ENCODE measurements at regions not wholly inside any gene's neighbourhood (a gene's known extent, or its start where the extent isn't known, plus 50 kb on each side); places are given as distances from the start of the nearest gene placed in this dataset.

- DNase-seq (ENCODE audit: low read depth): no peak
- TF ChIP-seq, protein P1, sequence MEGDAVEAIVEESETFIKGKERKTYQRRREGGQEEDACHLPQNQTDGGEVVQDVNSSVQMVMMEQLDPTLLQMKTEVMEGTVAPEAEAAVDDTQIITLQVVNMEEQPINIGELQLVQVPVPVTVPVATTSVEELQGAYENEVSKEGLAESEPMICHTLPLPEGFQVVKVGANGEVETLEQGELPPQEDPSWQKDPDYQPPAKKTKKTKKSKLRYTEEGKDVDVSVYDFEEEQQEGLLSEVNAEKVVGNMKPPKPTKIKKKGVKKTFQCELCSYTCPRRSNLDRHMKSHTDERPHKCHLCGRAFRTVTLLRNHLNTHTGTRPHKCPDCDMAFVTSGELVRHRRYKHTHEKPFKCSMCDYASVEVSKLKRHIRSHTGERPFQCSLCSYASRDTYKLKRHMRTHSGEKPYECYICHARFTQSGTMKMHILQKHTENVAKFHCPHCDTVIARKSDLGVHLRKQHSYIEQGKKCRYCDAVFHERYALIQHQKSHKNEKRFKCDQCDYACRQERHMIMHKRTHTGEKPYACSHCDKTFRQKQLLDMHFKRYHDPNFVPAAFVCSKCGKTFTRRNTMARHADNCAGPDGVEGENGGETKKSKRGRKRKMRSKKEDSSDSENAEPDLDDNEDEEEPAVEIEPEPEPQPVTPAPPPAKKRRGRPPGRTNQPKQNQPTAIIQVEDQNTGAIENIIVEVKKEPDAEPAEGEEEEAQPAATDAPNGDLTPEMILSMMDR (conservative IDR thresholded peaks at IDR 0.05; ENCODE audit: low read depth, low read length): no peak
- H3K4me3 ChIP-seq (ENCODE audit: low read depth, low read length): no peak overlapping the region
These were observed 358.3 kb upstream of the CFAP20DC start for GRCh38 chr3:59408047-59408624.

DNA sequence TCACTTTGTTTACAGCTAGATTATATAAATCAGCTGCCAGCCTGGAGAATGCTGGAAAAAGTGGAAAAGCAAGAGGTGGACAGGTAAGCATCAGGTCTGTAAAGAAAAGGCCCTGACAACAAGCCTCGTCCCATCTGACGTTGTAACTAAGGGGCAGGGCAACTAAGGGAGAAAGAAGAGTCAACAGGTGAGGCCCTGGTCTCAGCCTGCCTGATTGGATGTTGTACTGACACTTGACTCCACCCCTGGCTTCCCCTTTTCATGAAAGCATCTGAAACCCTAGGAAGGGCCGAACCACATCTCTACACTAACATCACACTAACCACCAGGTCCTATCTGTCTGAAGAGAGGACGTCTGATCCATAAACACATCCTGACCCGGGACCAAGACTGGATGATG lies 357.6 kb upstream of the CFAP20DC start:
- H3K4me3 ChIP-seq (ENCODE audit: low read depth, low read length): no peak overlapping the region
- TF ChIP-seq, protein P1 (conservative IDR thresholded peaks at IDR 0.05; ENCODE audit: low read depth, low read length): no peak
- no peak for DNase-seq (ENCODE audit: low read depth)

GRCh38 chr3:59406943-59407342 lies 357.1 kb upstream of the CFAP20DC start:
- DNase-seq (ENCODE audit: low read depth): no peak
- no peak overlapping the region for H3K4me3 ChIP-seq (ENCODE audit: low read depth, low read length)
- TF ChIP-seq, protein P1 (conservative IDR thresholded peaks at IDR 0.05; ENCODE audit: low read depth, low read length): no peak

- TF ChIP-seq, protein P1 (conservative IDR thresholded peaks at IDR 0.05; ENCODE audit: low read depth, low read length): no peak
- DNase-seq (ENCODE audit: low read depth): no peak
- no peak overlapping the region for H3K4me3 ChIP-seq (ENCODE audit: low read depth, low read length)
These were observed 355.0 kb upstream of the CFAP20DC start for GRCh38 chr3:59404851-59405250.

DNA sequence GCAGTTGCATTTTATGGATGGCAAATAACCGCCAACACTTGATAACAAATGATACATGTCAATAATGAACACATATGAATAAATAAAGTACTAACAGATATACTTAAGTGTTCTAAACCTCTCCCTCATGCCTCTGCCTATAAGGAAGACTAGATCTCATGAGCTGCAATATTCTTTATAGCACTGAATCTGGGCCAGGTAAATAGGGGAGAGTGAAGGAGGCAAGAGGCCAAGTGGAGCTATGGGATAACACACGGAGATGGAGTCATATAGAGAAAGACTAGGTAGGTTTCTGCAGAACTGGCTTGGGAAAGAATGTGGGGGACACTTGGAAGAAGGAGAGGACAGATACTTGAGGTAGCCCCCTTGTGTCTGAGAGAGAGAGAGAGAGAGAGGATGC lies 354.2 kb upstream of the CFAP20DC start:
- no peak for DNase-seq (ENCODE audit: low read depth)
- TF ChIP-seq, protein P1 (conservative IDR thresholded peaks at IDR 0.05; ENCODE audit: low read depth, low read length): no peak
- no peak overlapping the region for H3K4me3 ChIP-seq (ENCODE audit: low read depth, low read length)

- DNase-seq (ENCODE audit: low read depth): no peak
- TF ChIP-seq, protein P1 (conservative IDR thresholded peaks at IDR 0.05; ENCODE audit: low read depth, low read length): no peak
- no peak overlapping the region for H3K4me3 ChIP-seq (ENCODE audit: low read depth, low read length)
These were observed 352.1 kb upstream of the CFAP20DC start for GRCh38 chr3:59401924-59402323.

DNA sequence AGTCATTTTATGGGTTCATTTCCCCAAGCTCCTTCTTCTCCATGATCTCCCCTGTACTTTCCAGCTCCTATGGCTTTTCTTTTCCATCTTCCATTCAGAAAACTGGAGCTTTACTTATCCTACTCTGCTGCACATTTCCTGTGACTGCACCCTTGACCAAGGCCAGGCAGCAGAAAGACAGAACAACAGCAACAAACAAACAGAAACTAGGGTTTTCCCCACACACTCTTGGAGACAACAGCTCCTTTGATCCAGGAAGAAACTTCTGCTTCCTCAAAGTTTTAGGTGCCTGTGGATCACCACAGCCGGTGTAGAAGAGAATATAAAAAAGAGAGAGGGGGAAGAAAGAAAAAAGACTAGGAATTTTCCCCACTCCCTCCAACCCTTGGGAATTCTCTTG lies 342.3 kb upstream of the CFAP20DC start:
- H3K4me3 ChIP-seq (ENCODE audit: low read depth, low read length): no peak overlapping the region
- TF ChIP-seq, protein P1 (conservative IDR thresholded peaks at IDR 0.05; ENCODE audit: low read depth, low read length): no peak
- no peak for DNase-seq (ENCODE audit: low read depth)

Measured in choroid plexus epithelial cell (primary cell).